Stimulated activated CD4-positive, alpha-beta T cell treated with anti-CD3 and anti-CD28 coated beads, Interleukin-12 subunit alpha, Interleukin-12 subunit beta, amount 100 ng/mL, for 24 hours (primary cell): ENCODE measurements at regions not wholly inside any gene's neighbourhood (a gene's known extent, or its start where the extent isn't known, plus 50 kb on each side); places are given as distances from the start of the nearest gene placed in this dataset.

ENCODE experiments used
- DNase-seq, 2 experiments: peaks; one replicate each; pipeline ENCODE4 v3.0.0-alpha.2; 2020; ENCODE audit warnings: low read depth in 2 of 2

DNA sequence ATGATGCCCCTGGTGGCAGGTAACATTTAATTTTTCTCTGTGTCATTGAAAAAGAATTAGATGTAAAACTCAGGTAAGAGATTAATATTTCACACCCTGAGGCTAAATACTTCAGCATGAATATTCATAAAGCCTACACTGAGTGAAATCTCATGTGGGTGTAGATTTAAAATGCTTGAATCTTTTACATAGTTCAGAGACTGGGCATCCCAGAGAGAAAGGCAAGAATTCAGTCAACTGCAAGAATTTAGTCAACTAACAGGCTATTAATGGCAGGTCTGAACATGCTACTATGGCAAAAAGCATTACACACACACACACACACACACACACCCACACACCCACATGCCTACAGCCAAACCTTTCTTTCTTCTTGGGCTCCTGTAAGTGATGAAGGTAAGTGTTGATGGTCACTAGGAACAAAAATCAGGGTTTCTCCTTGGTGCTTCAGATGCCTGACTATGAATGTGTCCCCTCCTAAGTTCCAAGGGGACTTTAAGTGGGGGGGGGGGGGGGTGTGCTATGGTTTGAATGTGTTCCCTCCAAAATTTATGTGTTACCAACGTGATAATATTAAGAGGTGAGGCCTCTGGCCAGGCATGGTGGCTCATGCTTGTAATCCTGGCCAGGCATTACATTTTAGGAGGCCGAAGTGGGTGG lies 63.7 kb upstream of the PSMD7 start:
- DNase-seq: no peak

DNA sequence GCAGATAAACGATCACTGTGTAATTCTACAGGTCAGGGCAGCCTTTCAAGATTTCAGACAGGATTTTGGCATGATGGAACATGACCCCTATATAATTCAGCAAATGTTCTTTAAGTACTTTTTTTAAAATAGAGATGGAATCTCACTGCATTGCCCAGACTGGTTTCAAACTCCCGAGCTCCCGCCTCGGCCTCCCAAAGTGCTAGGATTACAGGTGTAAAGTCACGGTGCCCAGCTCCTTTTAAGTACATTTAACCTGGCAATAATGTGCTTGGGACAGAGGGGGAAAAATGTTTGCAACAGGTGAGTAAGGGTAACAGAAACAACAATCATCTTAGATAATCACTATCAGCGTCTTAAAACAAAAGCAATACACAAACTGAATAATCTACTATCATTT lies 66.5 kb upstream of the PSMD7 start:
- no peak for DNase-seq

DNA sequence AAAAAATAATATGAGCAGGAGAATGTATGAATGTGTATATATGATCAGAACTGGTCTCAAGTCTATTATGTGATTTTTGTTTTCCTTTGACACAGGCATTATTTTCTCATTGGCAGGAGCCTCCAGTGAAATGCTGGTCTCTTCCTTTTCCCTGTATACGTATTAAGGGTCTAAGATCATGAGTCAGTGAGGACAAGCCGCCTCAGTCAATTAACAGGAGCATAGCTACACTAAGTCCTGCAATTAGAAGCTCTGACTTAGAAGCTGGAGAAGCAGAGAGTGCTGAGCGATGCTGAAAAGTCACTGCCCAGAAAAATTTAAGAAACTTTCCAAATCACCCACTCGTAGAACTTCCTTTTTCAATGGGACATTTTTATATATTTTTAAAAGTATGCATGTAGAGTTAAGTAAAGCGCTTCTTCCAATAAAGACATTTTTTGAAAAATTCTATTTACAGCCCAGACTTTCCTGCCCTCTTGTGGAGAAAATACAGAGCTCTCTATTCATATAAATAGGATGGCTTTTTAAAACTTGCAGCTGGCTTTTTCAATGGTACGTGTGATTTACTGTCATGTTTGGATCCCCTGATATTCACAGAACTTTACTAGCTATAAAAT lies 70.2 kb upstream of the PSMD7 start:
- DNase-seq: no peak

DNA sequence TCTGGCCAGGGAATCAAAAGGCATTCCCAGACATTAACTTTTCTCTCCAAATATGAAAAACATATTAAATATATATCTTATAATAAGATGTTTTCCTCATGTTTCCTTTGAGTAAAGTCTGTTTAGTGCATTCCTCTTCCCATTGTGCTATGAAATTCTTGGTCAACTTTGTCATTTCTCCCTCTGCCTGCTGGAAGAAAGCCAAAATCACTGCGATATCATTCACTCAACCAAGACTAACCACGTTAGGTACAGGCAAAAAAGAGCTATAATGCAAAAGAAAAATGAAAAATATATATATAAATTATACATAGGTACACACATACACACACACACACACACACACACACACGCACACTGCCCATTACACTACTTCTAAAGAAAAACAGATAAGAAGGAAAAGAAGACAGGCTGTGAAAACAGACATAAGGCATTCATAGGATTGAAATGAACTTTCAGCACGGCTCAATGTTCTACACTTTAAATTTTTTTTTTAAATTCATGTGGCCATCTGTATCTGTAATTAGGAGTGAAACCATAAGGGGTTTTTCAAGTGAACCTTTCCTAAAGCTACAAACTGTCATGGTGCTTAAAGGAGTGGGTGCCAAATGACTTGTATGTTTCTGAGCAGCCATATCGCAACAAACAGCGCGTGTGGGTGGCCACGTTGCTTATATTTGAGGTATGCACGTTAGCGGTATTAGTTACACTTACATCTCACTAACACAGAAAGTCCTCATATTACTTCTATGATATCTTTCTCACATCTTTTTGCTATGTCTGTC lies 71.6 kb upstream of the PSMD7 start:
- DNase-seq: no peak

DNA sequence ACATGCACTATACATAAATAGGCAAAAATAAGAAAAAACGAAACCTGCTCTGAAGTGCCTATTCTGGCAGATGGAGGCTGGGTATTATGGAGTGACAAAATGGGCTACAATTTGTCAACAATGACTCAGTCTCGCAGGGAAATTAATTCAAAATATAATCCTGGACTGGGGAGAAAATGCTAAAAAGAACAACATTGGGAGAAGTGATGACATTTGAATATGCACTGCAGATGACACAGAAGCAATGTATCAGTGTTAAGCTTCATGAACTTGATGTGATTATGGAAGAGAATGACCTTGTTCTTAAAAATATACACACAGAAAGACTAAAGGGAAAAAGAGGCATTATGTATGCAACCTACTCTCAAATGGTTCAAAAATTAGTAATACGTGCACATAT lies 74.8 kb upstream of the PSMD7 start:
- DNase-seq: no peak

DNA sequence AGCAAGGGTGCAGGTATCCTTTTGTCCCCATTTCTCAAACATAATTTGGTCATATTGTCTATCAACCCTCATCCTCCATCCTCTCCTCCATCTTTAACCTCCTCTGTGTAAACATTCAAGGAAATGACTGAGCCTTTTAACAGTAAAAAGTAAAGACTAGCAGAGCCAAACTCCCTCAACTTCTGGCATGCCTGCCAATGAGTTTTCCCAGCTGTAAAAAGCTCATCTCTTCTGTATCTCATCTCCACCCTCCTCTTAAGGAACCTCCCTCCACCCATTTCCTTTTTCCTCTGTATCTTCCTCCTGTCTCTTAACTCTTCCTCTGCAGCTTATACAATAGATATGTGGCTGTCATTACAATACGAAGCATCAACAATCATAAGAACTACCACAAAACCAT lies 76.9 kb upstream of the PSMD7 start:
- no peak for DNase-seq

DNA sequence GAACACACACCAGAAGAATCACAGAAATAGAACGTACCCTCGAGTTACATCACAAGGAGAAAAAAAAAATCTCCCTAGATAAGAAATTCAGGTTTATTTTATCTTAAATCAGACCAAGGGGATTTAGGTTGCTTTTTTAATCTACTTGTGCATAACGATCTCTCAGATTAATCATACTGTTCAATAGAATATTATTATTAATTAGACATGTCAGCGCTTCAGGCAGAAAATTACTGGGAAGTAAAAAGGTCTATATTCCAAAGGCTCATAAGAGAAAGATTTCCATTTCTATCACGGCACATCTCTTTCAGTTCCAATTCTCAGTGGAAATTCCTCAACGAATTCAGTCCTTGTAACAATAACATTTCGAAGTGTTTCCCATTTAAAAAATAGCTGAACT lies 77.7 kb upstream of the PSMD7 start:
- DNase-seq: no peak

DNA sequence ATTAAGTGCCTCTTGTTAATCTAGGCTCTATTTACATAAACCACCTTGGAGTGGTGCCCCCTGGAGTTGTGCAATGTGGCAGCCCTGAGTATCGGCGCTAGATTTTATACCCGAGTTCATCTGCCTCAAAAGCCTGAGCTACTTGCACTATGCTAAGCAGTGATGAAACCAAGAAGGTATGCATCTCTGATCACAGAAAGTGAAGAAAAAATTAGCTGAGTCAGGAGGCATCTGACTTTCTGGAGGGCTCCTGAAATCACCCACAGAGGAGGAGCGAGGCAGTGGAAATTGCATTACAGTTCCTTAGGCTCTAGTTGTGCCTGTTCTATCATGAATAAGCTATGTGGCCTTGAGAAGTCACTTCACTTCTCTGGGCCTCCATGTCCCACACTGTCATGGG lies 80.3 kb upstream of the PSMD7 start:
- DNase-seq: no peak

DNA sequence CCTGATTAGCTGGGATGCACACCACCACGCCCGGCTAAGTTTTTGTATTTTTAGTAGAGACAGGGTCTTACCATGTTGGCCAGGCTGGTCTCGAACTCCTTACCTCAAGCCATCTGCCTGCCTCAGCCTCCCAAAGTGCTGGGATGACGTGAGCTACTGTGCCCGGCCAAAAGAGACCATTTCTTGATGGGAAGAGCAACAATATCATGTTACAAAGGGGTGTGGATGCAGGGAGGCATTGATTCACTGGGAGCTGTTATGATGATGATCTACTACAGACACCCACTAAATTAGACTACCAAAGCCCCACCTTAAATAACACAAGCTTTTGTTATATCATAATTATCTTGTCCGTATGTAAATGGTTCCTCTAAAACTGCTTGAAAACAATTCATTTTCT lies 81.4 kb upstream of the PSMD7 start:
- no peak for DNase-seq

DNA sequence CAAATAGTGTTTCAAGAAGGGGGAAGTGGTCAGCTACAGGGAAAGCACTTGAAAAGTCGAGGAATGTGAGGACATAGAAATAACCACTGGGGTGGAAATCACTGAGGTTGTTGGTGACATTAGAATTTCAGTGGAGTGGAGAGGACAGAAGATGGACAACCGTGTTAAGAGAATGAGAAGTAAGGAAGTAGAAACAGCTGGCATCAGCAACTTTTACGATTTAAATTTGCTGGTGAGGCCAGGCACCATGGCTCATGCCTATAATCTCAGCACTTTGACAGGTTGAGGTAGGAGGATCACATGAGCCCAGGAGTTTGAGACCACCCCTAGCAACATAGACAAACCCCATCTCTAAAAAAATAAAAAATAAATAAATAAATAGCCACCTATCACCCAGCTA lies 83.2 kb upstream of the PSMD7 start:
- no peak for DNase-seq

DNA sequence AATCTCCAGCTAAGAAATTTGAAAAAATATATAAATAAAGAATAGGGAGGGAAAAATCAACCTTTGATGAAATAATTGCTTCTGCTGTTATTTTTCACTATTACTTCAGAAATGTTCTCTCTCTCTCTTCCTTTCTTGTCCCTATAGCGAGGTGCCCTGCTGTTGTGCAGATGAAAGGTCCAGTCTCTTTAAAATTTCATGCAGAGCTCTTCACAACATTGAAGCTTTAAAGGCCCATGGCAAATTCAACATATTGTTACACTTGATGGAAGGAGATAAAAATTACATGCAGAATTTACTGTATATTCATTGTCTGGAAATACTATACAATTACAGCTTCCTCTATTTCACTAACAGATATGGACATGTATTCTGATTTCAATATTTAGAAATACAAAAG lies 86.4 kb upstream of the PSMD7 start:
- no peak for DNase-seq

DNA sequence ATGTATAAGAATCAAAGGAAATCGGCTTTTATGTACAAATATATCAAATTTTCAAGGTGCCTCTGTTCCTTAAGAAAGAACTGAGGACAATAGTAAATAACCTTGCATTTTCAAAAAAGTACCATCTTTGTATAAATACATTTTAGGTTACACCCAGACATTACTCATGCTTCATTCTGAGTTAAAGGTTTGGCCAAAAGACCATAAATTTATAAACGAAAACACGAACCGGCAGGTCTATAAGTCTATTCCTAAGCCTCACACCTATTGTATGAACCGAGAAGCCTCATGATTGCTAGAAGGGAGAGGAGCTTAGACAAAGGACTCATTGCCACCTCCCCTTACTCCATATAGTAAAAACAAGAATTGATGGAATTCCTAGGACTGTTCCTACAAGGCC lies 94.6 kb upstream of the PSMD7 start:
- no peak for DNase-seq

DNA sequence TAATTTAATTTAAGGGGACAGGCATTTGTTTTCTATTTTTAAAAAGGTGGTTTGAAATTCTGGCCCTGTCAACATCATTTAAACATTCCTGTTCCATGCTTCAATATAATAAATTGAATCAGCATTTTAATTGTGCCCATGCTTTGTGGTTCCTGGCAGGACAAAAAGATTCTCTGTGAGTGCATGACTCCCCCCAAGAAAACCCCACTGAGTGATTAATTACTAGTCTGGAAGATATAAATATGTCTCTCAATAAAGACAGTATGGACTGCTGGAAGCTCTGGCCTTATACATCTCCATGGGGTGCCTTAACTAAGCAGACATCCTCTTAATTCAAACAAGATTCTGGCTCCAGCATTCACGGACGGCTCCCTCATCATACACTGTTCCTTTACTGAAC lies 95.0 kb upstream of the PSMD7 start:
- no peak for DNase-seq

DNA sequence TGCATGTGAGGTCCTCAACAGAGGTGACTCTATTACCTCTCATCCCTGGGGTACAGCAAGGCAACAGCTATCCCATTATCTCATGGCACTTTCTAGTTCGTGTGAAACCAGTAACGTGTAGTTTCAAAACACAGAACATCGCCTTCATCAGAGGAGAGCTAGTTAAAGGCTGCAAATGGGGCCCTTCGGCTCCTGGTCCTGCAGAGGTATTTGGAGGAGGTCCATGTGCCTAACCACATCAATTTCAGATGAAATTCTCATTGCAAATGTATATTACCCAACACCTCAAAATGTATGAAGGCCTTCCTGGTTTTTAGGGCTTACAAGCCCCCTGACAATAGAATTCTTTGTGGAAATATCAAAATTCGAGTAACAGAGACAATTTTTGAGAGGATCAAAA lies 95.7 kb upstream of the PSMD7 start:
- no peak for DNase-seq

DNA sequence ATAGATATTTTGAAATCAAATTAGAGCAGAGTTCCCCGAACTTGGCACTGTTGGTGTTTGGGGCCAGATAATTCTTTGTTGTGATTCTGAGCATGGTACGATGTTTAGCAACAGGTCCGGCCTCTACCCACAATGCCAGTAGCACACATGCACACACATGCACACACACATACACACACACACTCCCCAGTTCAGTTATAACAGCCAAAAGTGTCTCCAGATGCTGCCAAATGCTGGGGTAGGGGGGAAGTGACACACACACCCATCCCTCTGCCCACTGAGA lies 96.8 kb upstream of the PSMD7 start:
- no peak for DNase-seq

DNA sequence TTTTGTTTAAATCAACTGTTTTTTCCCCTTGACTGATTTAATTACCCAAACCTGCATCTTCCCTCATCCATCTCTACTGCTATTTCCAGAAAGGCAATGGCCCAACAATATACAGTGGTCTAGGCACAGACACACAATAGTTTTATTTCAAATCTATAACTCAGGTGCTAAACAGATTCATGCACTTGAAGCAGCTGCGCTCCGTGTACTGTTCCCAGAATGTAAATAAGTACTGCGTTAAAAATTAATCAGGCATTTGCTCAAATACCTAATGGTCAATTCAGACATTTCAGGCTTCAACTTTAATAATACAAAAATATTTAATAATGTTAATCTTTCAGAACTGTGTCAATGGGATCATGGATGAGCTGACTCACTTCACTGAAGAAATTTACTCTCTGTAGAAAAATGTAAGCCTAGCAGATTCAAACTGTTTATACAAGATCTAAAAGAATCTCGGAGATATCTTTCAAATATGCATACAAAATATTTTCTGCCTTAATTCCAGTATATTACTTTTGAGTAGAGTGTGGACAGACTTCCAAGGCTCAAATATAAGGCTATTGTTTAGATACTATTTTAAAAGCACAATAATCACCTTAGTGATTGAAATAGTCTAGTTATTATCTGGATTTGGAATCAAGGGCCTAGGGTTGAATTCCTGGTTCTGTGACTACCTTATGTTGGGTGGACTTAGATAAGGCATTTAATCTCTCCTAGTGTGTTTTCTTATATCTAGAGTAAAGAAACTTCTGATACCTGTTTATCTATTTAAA lies 97.4 kb upstream of the PSMD7 start:
- DNase-seq: no peak

DNA sequence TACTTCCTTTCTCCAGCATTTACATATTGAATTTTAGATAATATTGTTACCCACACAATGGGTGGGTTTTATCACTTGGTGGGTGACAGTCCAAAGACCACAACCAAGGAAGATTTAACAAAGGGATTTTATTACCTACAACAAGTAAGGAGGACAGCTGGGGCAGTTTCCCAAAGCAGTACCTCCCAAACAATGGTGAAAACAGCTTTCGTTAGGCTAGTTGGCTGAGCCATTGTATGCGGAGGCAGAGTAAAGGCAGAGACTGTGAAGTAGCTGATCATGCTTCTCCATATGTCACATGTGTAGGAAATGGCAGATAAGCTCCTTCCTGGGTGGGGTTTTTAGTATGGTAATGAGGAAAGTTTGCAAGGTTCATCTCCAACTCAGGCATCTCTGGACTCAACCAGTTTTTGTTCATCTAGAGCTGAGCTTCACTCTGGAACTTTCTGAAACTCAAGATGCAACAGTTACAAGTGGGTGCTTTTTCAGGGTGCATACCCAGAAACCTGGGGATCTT lies 104.3 kb upstream of the PSMD7 start:
- DNase-seq: no peak

DNA sequence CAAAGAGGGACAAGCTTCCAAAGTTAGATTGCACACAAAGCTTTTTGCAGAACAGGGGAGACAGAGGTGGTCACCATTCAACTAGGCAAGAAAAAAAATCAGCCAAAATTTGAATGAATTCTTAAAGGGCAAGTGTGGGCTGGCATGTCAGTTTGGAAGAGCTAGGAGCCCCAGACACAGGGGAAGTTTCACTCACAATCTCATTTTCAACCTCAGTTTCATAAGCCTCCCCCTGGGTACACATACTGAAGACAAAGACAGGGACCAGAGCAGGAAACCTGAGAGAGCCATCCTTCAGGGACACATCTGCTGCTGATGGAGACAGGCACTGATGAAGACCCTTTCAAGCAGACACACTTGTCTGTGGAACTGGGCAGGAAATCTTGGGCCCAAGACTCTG lies 106.3 kb upstream of the PSMD7 start:
- no peak for DNase-seq

DNA sequence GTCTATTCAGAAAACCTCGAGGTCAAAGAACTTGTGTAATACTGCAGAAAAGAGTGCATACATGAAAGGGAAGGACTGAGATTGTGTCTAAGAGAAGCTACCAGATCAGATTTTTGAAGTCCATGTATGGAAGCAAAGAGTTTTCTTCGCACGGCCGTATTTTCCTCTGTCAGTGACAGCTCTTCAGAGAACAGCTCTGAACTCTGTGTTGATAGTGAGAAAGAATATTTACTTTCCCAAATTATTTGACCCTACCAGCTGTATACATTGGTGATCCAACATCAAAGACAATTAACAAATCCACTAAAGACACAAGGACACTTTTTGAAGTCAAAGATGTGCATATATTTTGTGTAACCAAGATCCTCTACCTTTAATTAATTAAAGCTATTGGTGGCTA lies 107.8 kb upstream of the PSMD7 start:
- no peak for DNase-seq

DNA sequence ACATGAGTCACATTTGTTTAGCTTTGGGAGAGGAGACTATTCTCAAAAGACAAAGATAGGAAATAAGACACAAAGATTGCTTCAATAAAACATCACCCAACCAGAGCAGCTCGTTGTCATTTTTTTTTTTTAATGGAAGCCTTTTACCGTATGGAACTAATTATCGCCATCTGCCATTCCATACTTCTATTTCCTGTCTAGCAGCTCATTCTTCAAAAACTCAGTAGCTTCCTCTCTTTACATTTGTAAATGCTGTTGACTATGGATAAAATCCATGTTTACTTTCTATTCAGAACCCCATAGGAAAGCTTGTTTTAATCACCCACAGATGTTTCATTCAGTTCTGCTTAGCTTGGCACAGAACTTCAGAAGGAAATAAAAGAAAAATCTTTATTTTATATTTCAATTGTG lies 110.0 kb upstream of the PSMD7 start:
- DNase-seq: no peak

DNA sequence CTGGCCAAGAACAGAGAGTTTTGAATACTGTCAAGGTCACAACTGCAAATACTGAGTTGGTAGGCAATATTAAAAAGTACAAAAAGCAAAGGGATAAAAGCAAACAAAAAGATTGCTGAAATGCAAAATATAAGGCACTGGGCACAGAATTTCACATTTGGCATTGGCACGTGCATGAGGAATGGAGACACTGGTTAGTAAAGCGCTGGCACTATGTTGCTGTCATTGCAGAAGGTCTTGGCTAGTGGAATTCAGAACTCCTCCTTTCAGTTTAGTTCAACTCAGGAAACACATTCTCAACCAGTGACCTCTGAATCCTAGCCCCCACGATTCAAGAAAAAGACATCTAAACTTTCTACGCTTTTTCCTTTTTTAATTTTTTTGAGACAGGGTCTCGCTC lies 111.8 kb upstream of the PSMD7 start:
- no peak for DNase-seq

DNA sequence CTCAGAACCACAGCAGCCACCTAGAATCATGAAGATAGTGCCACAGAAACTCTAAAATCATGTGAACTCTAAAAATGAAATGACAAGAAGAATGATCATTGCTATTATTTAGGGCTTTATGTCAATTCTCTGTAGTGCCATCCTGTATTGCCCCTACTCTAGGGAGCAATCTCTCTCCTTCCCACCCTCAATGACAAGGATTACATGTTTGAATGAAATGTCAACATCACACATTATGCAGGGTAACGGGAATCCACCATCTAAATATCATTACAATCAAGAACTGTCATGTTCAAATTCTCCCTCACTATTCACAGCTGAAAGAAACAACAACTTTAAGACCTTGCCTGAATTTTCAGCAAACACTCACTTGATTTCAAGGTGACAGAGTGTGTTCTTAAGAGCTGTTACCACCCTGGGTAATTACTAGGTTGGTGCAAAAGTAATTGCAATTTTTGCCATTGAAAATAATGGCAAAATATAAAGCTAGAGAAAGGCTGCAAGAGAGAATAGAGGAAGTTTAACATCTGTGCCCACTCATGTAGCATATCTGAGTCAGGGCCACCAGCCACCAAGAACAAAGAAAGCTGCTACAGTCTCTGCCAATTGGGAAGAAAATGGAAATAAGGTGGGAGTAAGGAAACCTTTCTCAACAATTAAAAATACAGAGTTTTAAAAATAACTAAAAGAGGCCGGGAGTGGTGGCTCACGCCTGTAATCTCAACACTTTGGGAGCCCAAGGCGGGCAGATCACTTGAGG lies 112.8 kb upstream of the PSMD7 start:
- no peak for DNase-seq
